A549 (cell line): ENCODE measurements at regions not wholly inside any gene's neighbourhood (a gene's known extent, or its start where the extent isn't known, plus 50 kb on each side); places are given as distances from the start of the nearest gene placed in this dataset.

Experiments
- ATAC-seq, 2 experiments: fragments of 200-7000 bp in 1 of 2; fragments of >200 bp in 1 of 2; cut with Nextera tagmentation in 1 of 2; cut with Tn5 transposase in 1 of 2; 3 replicates each; pipeline versions ENCODE4 v1.8.0 to v1.9.1; 2018 to 2020; ENCODE audit warnings: mild to moderate bottlenecking in 1 of 2, moderate library complexity in 1 of 2
- CTCF ChIA-PET: fragments of 300-600 bp; sonication (Branson Sonifier 250); formaldehyde crosslinking; extraction: SDS; loops from one replicate; lab custom pipeline; 2021; ENCODE audit warnings: antibody characterized with exemption, inconsistent platforms; lab: Yijun Ruan, JAX
- POLR2A ChIA-PET: fragments of 350-600 bp; formaldehyde crosslinking; extraction: SDS; loops from one replicate; lab custom pipeline; 2021; ENCODE audit warnings: antibody characterized with exemption, inconsistent platforms; lab: Yijun Ruan, JAX
- DNase-seq, 2 experiments: peaks; one replicate each; pipeline versions ENCODE4 v3.0.0 to v3.0.0-alpha.2; 2011 to 2016; ENCODE audit warnings: low read depth in 1 of 2, low spot score in 1 of 2
- FAIRE-seq: peaks from 2 replicates; lab custom pipeline; 2011; peaks lifted over from hg19 to GRCh38; lab: Jason Lieb, UNC
- H3K27ac ChIP-seq, 2 experiments: fragments of >200 bp; sonication (Bioruptor Twin); formaldehyde crosslinking; 3 replicates each; pipeline ENCODE4 v1.5.1; 2016 to 2017
- H3K4me1 ChIP-seq: fragments of >200 bp; sonication (Bioruptor Twin); formaldehyde crosslinking; 3 replicates; pipeline ENCODE4 v1.6.1; 2016
- H3K4me2 ChIP-seq: fragments of >200 bp; sonication (Bioruptor Twin); formaldehyde crosslinking; 3 replicates; pipeline ENCODE4 v1.6.1; 2016
- H3K4me3 ChIP-seq: fragments of >200 bp; sonication (Bioruptor Twin); formaldehyde crosslinking; 3 replicates; pipeline ENCODE4 v1.5.1; 2016
- H3K9me3 ChIP-seq: fragments of >200 bp; sonication (Bioruptor Twin); formaldehyde crosslinking; 3 replicates; pipeline ENCODE4 v1.6.1; 2016
- BCL3 ChIP-seq: fragments of >200 bp; sonication (Bioruptor Twin); formaldehyde crosslinking; IDR thresholded peaks from 3 replicates; pipeline ENCODE4 v1.6.1; 2016
- CHD2 ChIP-seq: fragments of 150-350 bp; IDR thresholded peaks from 2 replicates; pipeline ENCODE4 v1.6.1; 2014; ENCODE audit warnings: low read length; ENCODE audit not compliant: partially characterized antibody
- CHD4 ChIP-seq: fragments of 200-600 bp; sonication (generic); IDR thresholded peaks from 2 replicates; pipeline ENCODE4 v1.6.1; 2016; ENCODE audit warnings: antibody characterized with exemption, mild to moderate bottlenecking, borderline replicate concordance
- EHF ChIP-seq: fragments of 250-450 bp; sonication (Bioruptor Pico); IDR thresholded peaks from 2 replicates; pipeline ENCODE4 v1.5.0; 2020; ENCODE audit warnings: mild to moderate bottlenecking
- EHMT2 ChIP-seq: fragments of 200-600 bp; sonication (generic); IDR thresholded peaks from 2 replicates; pipeline ENCODE4 v1.6.1; 2016; ENCODE audit warnings: antibody characterized with exemption, low read depth, mild to moderate bottlenecking, moderate library complexity
- FOSB ChIP-seq: fragments of 250-450 bp; sonication (Bioruptor Pico); IDR thresholded peaks from 2 replicates; pipeline ENCODE4 v1.5.0; 2020; ENCODE audit warnings: mild to moderate bottlenecking, moderate library complexity
- HOXB13 ChIP-seq: fragments of 250-450 bp; sonication (Bioruptor Pico); IDR thresholded peaks from 2 replicates; pipeline ENCODE4 v1.5.0; 2020; ENCODE audit warnings: low read depth, mild to moderate bottlenecking, moderate library complexity
- HOXB5 ChIP-seq: fragments of 250-450 bp; sonication (Bioruptor Pico); IDR thresholded peaks from 2 replicates; pipeline ENCODE4 v1.5.0; 2020; ENCODE audit warnings: mild to moderate bottlenecking, moderate library complexity
- JUNB ChIP-seq: fragments of >200 bp; sonication (Bioruptor Twin); formaldehyde crosslinking; IDR thresholded peaks from 2 replicates; pipeline ENCODE4 v1.6.1; 2016
- MYC ChIP-seq: IDR thresholded peaks from 2 replicates; pipeline ENCODE4 v1.6.1; 2012; ENCODE audit warnings: mild to moderate bottlenecking, inconsistent platforms, low read length, improper control_type of control experiment, borderline replicate concordance
- NFE2L2 ChIP-seq: fragments of 150-350 bp; conservative IDR thresholded peaks from 2 replicates; pipeline ENCODE4 v1.6.1; 2014; ENCODE audit warnings: low read length
- PBX3 ChIP-seq: IDR thresholded peaks from 2 replicates; pipeline ENCODE4 v1.6.1; 2012
- PHF8 ChIP-seq: fragments of 200-600 bp; sonication (generic); IDR thresholded peaks from 2 replicates; pipeline ENCODE4 v1.6.1; 2016; ENCODE audit warnings: low read depth, mild to moderate bottlenecking, antibody characterized with exemption, moderate library complexity, borderline replicate concordance
- POLR2A ChIP-seq: IDR thresholded peaks from 2 replicates; pipeline ENCODE4 v1.6.1; 2012; ENCODE audit warnings: mild to moderate bottlenecking, low read length
- POLR2AphosphoS2 ChIP-seq: conservative IDR thresholded peaks from 2 replicates; pipeline ENCODE4 v1.6.1; 2012; ENCODE audit warnings: low read length, improper control_type of control experiment, inconsistent platforms
- RARB ChIP-seq: fragments of 250-450 bp; sonication (Bioruptor Pico); IDR thresholded peaks from 2 replicates; pipeline ENCODE4 v1.8.0; 2021; ENCODE audit warnings: mild to moderate bottlenecking, moderate library complexity
- RCOR1 ChIP-seq: fragments of 150-350 bp; IDR thresholded peaks from 2 replicates; pipeline ENCODE4 v1.6.1; 2014; ENCODE audit warnings: antibody characterized with exemption, low read length, low read depth
- REST ChIP-seq: fragments of 200-600 bp; sonication (generic); IDR thresholded peaks from 2 replicates; pipeline ENCODE4 v1.6.1; 2016; ENCODE audit warnings: antibody characterized with exemption, mild to moderate bottlenecking, moderate library complexity
- RFX5 ChIP-seq: fragments of 450-650 bp; IDR thresholded peaks from 2 replicates; pipeline ENCODE4 v1.7.1; 2014; ENCODE audit warnings: antibody characterized with exemption, mild to moderate bottlenecking, moderate library complexity
- RNF2 ChIP-seq: fragments of 200-600 bp; sonication (generic); IDR thresholded peaks from 2 replicates; pipeline ENCODE4 v1.6.1; 2016; ENCODE audit warnings: low read depth, mild to moderate bottlenecking, antibody characterized with exemption, moderate library complexity, borderline replicate concordance
- TFCP2L1 ChIP-seq: fragments of 250-450 bp; sonication (Bioruptor Pico); IDR thresholded peaks from 2 replicates; pipeline ENCODE4 v1.5.0; 2021; ENCODE audit warnings: mild to moderate bottlenecking
- TP53 ChIP-seq: fragments of 250-450 bp; sonication (Bioruptor Pico); IDR thresholded peaks from 2 replicates; pipeline ENCODE4 v1.5.0; 2021; ENCODE audit warnings: mild to moderate bottlenecking, moderate library complexity
- USF2 ChIP-seq: fragments of 450-650 bp; IDR thresholded peaks from 2 replicates; pipeline ENCODE4 v1.6.1; 2014; ENCODE audit warnings: antibody characterized with exemption
- ZFP36 ChIP-seq: fragments of 450-650 bp; IDR thresholded peaks from 2 replicates; pipeline ENCODE4 v1.6.1; 2014; ENCODE audit warnings: borderline replicate concordance; ENCODE audit not compliant: partially characterized antibody
- ZNF302 ChIP-seq: fragments of 250-450 bp; sonication (Bioruptor Pico); IDR thresholded peaks from 2 replicates; pipeline ENCODE4 v1.9.0; 2021; ENCODE audit warnings: inconsistent platforms, mild to moderate bottlenecking, moderate library complexity
- ZSCAN20 ChIP-seq: fragments of 250-450 bp; sonication (Bioruptor Pico); IDR thresholded peaks from 2 replicates; pipeline ENCODE4 v1.8.0; 2022; ENCODE audit warnings: mild to moderate bottlenecking, moderate library complexity
- WGBS: methylation state at CpG from one replicate; pipeline ENCODE4 v1.1.6; 2017; ENCODE audit errors: missing lambda C conversion rate; 5-methylcytosine and 5-hydroxymethylcytosine counted together
- TF ChIP-seq, protein P1 (sequence below): IDR thresholded peaks from 2 replicates; pipeline ENCODE4 v1.6.1; 2012; ENCODE audit warnings: low read depth, borderline replicate concordance

DNA sequence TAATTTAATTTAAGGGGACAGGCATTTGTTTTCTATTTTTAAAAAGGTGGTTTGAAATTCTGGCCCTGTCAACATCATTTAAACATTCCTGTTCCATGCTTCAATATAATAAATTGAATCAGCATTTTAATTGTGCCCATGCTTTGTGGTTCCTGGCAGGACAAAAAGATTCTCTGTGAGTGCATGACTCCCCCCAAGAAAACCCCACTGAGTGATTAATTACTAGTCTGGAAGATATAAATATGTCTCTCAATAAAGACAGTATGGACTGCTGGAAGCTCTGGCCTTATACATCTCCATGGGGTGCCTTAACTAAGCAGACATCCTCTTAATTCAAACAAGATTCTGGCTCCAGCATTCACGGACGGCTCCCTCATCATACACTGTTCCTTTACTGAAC, 95.0 kb upstream of the PSMD7 start:
- ATAC-seq: no peak
- H3K9me3 ChIP-seq: no peaks in the 10 kb centered on the region
- no peak for TF ChIP-seq TFCP2L1 (CRISPR knock-in tag)
- no peak for TF ChIP-seq HOXB5 (CRISPR knock-in tag)
- no peak for TF ChIP-seq CHD4
- TF ChIP-seq PBX3: no peak
- TF ChIP-seq RFX5: no peak
- TF ChIP-seq ZFP36: no peak
- TF ChIP-seq USF2: no peak
- TF ChIP-seq REST: no peak
- TF ChIP-seq TP53 (CRISPR knock-in tag): no peak
- TF ChIP-seq JUNB: no peak
- no peak for TF ChIP-seq RARB (CRISPR knock-in tag)
- no peak for TF ChIP-seq POLR2AphosphoS2
- TF ChIP-seq PHF8: no peak
- TF ChIP-seq, all 56 proteins: peak for 0
- FAIRE-seq (no peak), DNase-seq (no peak)
- no peaks in the 10 kb centered on the region for H3K4me1 ChIP-seq
- ChIA-PET POLR2A (no interaction called here), CTCF (no interaction called here)
- no peak overlapping the region for H3K4me2 ChIP-seq
- H3K4me3 ChIP-seq: no peak overlapping the region
- no peak overlapping the region for H3K27ac ChIP-seq
- 20% methylated on average over 2 of the region's 2 CpGs for WGBS

- ChIA-PET POLR2A (no interaction called here), CTCF (no interaction called here)
- Histone ChIP-seq H3K4me2 (no peak overlapping the region), H3K27ac (no peak overlapping the region), H3K9me3 (no peaks in the 10 kb centered on the region), H3K4me3 (no peak overlapping the region), H3K4me1 (no peaks in the 10 kb centered on the region)
- WGBS: 34% methylated on average over 5 of the region's 5 CpGs
- DNase-seq (no peak), ATAC-seq (no peak), FAIRE-seq (no peak)
- TF ChIP-seq BCL3: no peak
- no peak for TF ChIP-seq POLR2A
- TF ChIP-seq EHMT2: no peak
- no peak for TF ChIP-seq CHD4
- TF ChIP-seq, protein P1, sequence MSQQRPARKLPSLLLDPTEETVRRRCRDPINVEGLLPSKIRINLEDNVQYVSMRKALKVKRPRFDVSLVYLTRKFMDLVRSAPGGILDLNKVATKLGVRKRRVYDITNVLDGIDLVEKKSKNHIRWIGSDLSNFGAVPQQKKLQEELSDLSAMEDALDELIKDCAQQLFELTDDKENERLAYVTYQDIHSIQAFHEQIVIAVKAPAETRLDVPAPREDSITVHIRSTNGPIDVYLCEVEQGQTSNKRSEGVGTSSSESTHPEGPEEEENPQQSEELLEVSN: no peak
- no peak for TF ChIP-seq RCOR1
- no peak for TF ChIP-seq ZNF302 (CRISPR knock-in tag)
- TF ChIP-seq CHD2: no peak
- no peak for TF ChIP-seq ZFP36
- no peak for TF ChIP-seq RNF2
- no peak for TF ChIP-seq POLR2AphosphoS2
- TF ChIP-seq ZSCAN20: no peak
- TF ChIP-seq TFCP2L1 (CRISPR knock-in tag): no peak
- no peak for TF ChIP-seq HOXB13
- TF ChIP-seq PHF8: no peak
- TF ChIP-seq REST: no peak
- TF ChIP-seq EHF (CRISPR knock-in tag): no peak
- no peak for TF ChIP-seq FOSB (CRISPR knock-in tag)
- TF ChIP-seq MYC: no peak
- no peak for TF ChIP-seq NFE2L2
- TF ChIP-seq, all 56 proteins: peak for 0
Measured at GRCh38 chr16:74200921-74201320, 95.7 kb upstream of the PSMD7 start.
